ENCODE measurements at regions not wholly inside any gene's neighbourhood (a gene's known extent, or its start where the extent isn't known, plus 50 kb on each side); places are given as distances from the start of the nearest gene placed in this dataset.

- Mint-ChIP-seq H3K27me3 (no peaks in the 10 kb centered on the region), H3K4me3 (no peak overlapping the region), H3K36me3 (no peaks in the 10 kb centered on the region), H3K9me3 (no peaks in the 10 kb centered on the region), H3K4me1 (no peaks in the 10 kb centered on the region), H3K27ac (no peak overlapping the region)
- DNase-seq (no peak), ATAC-seq (replicated peaks) (no peak)
These were observed 133.0 kb upstream of the PLCB4 start for GRCh38 chr20:8935878-8936277.

DNA sequence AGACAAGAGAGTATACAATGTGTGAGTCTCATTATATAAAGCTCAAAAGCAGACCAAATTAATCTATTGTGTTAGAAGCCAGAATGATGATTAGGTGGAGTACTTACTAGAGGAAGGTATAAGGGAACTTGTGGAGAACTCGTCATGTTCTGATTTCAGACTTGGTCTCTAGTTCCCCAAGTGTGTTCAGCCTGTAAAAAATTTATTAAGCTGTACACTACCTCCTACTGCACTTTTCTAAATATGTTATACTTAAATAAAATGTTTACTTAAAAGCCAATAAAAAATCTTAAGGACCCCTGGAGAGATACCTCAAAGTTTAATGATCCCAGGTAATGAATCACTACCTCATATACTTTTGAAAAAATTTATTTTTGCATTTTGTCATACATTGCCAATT lies 130.4 kb upstream of the PLCB4 start:
- no peak for DNase-seq
- Mint-ChIP-seq H3K4me3 (no peak overlapping the region), H3K4me1 (no peaks in the 10 kb centered on the region), H3K27ac (no peak overlapping the region), H3K36me3 (no peaks in the 10 kb centered on the region), H3K9me3 (no peaks in the 10 kb centered on the region), H3K27me3 (no peaks in the 10 kb centered on the region)
- no peak for ATAC-seq (replicated peaks)

GRCh38 chr20:8940326-8940725 lies 128.6 kb upstream of the PLCB4 start:
- no peaks in the 10 kb centered on the region for H3K9me3 Mint-ChIP-seq
- H3K4me3 Mint-ChIP-seq, result no peak overlapping the region
- no peak overlapping the region for H3K27ac Mint-ChIP-seq
- H3K36me3 Mint-ChIP-seq, result no peaks in the 10 kb centered on the region
- ATAC-seq (replicated peaks) (no peak), DNase-seq (no peak)
- H3K4me1 Mint-ChIP-seq, result no peaks in the 10 kb centered on the region
- H3K27me3 Mint-ChIP-seq, result no peaks in the 10 kb centered on the region

GRCh38 chr20:8943631-8944030 lies 125.3 kb upstream of the PLCB4 start:
- H3K9me3 Mint-ChIP-seq, result no peaks in the 10 kb centered on the region
- H3K36me3 Mint-ChIP-seq, result no peaks in the 10 kb centered on the region
- H3K27me3 Mint-ChIP-seq, result no peaks in the 10 kb centered on the region
- no peaks in the 10 kb centered on the region for H3K4me1 Mint-ChIP-seq
- H3K27ac Mint-ChIP-seq, result no peak overlapping the region
- no peak for DNase-seq
- H3K4me3 Mint-ChIP-seq, result no peak overlapping the region
- ATAC-seq (replicated peaks), result no peak

- DNase-seq, result no peak
- H3K36me3 Mint-ChIP-seq, result no peaks in the 10 kb centered on the region
- no peaks in the 10 kb centered on the region for H3K4me1 Mint-ChIP-seq
- ATAC-seq (replicated peaks), result no peak
- H3K9me3 Mint-ChIP-seq, result no peaks in the 10 kb centered on the region
- H3K27me3 Mint-ChIP-seq, result no peaks in the 10 kb centered on the region
- H3K4me3 Mint-ChIP-seq, result no peak overlapping the region
- no peak overlapping the region for H3K27ac Mint-ChIP-seq
These were observed 122.6 kb upstream of the PLCB4 start for GRCh38 chr20:8946036-8946940.

DNA sequence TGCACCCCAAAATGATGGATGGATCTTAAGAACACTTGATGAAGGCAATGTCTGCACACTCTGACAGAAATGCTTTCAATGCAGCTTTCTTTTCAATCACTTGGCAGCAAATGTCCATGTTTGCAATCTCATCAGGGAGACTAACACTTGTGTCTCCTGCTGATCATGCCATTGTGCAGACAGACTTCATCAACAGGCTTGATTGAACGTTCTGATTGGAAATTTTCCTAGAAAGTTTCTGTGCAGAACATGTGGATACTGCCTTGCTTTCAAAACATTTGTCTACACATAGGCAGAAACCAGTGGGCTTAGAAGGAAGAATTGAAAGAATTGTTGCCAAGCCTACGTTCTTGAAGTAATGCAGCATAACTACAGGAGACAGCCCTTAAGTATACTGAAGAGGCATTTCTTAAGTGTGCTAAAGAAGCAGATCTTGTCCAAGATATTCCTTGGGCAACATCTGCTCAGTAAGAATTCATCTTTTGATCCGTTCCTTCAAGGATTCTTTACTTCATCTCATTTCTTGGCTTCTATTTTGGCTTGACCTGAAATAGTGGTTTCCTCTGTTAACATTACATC lies 120.4 kb upstream of the PLCB4 start:
- Mint-ChIP-seq H3K9me3 (no peaks in the 10 kb centered on the region), H3K4me1 (no peaks in the 10 kb centered on the region), H3K27me3 (peaks cover 0 to 5% of the 10 kb centered on the region in 2 donors), H3K36me3 (no peaks in the 10 kb centered on the region), H3K27ac (no peak overlapping the region), H3K4me3 (no peak overlapping the region)
- ATAC-seq (replicated peaks) (no peak), DNase-seq (no peak)

DNA sequence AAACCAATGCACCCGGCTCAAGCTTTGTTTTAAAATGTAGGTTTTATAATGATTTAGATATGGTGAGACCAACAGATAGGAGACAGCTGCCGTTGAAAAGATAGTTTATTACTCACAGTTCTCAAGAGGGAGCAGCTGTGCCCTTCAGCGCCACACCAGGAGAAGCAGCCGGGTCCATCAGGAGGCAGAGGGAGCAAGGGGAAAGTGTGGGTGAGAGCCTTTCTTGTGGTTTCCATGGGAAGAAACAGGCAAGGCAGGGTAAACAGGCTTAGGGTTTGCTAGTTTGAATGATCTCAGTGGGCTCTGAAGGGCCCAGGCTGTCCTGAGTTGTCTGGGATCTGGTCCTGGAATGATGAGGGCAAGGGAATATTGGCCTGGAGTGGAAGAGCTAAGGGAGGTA lies 117.7 kb upstream of the PLCB4 start:
- Mint-ChIP-seq H3K4me3 (no peak overlapping the region), H3K27me3 (peaks cover 0 to 5% of the 10 kb centered on the region in 2 donors), H3K27ac (no peak overlapping the region), H3K9me3 (no peaks in the 10 kb centered on the region), H3K36me3 (no peaks in the 10 kb centered on the region), H3K4me1 (no peaks in the 10 kb centered on the region)
- DNase-seq, result no peak
- no peak for ATAC-seq (replicated peaks)

DNA sequence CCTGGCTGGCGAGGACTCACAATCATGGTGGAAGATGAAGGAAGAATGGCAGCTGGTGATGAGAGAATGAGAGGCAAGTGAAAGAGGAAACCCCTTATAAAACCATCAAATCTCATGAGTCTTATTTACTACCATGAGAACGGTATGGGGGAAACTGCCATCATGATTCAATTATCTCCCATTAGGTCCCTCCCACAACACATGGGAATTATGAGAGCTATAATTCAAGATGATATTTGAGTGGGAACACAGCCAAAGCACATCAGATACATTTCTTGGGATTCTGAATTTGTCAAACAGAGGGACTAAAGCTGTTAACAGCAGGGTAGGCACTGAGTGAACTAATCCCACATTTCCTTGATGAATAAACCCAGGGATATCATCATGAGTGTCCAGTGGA lies 116.2 kb upstream of the PLCB4 start:
- Mint-ChIP-seq H3K4me1 (no peaks in the 10 kb centered on the region), H3K4me3 (no peak overlapping the region), H3K9me3 (no peaks in the 10 kb centered on the region), H3K27ac (no peak overlapping the region), H3K27me3 (peaks cover 0 to 5% of the 10 kb centered on the region in 2 donors), H3K36me3 (no peaks in the 10 kb centered on the region)
- DNase-seq, result no peak
- ATAC-seq (replicated peaks), result no peak

GRCh38 chr20:8953300-8953699 lies 115.6 kb upstream of the PLCB4 start:
- ATAC-seq (replicated peaks) (no peak), DNase-seq (no peak)
- no peaks in the 10 kb centered on the region for H3K9me3 Mint-ChIP-seq
- H3K36me3 Mint-ChIP-seq, result no peaks in the 10 kb centered on the region
- H3K4me1 Mint-ChIP-seq, result no peaks in the 10 kb centered on the region
- no peak overlapping the region for H3K4me3 Mint-ChIP-seq
- H3K27me3 Mint-ChIP-seq, result peaks cover 0 to 5% of the 10 kb centered on the region in 2 donors
- H3K27ac Mint-ChIP-seq, result no peak overlapping the region

GRCh38 chr20:8960241-8960640 lies 108.6 kb upstream of the PLCB4 start:
- Mint-ChIP-seq H3K9me3 (no peaks in the 10 kb centered on the region), H3K4me3 (no peak overlapping the region), H3K27ac (no peak overlapping the region), H3K27me3 (peaks cover 0 to 4% of the 10 kb centered on the region in 2 donors), H3K36me3 (no peaks in the 10 kb centered on the region), H3K4me1 (no peaks in the 10 kb centered on the region)
- no peak for DNase-seq
- no peak for ATAC-seq (replicated peaks)

GRCh38 chr20:8963330-8963729 lies 105.6 kb upstream of the PLCB4 start:
- H3K27me3 Mint-ChIP-seq, result peaks cover 0 to 4% of the 10 kb centered on the region in 2 donors
- no peaks in the 10 kb centered on the region for H3K36me3 Mint-ChIP-seq
- peaks cover 0 to 4% of the 10 kb centered on the region in 2 donors for H3K9me3 Mint-ChIP-seq
- H3K27ac Mint-ChIP-seq, result no peak overlapping the region
- no peak overlapping the region for H3K4me3 Mint-ChIP-seq
- no peak for ATAC-seq (replicated peaks)
- no peaks in the 10 kb centered on the region for H3K4me1 Mint-ChIP-seq
- no peak for DNase-seq

GRCh38 chr20:8964959-8965562 lies 103.8 kb upstream of the PLCB4 start:
- peaks cover 0 to 4% of the 10 kb centered on the region in 2 donors for H3K27me3 Mint-ChIP-seq
- no peaks in the 10 kb centered on the region for H3K4me1 Mint-ChIP-seq
- no peak for ATAC-seq (replicated peaks)
- no peak overlapping the region for H3K27ac Mint-ChIP-seq
- peaks cover 4% of the 10 kb centered on the region in 2 donors for H3K9me3 Mint-ChIP-seq
- H3K36me3 Mint-ChIP-seq, result no peaks in the 10 kb centered on the region
- no peak overlapping the region for H3K4me3 Mint-ChIP-seq
- no peak for DNase-seq

GRCh38 chr20:8967641-8968245 lies 101.1 kb upstream of the PLCB4 start:
- ATAC-seq (replicated peaks), result no peak

DNA sequence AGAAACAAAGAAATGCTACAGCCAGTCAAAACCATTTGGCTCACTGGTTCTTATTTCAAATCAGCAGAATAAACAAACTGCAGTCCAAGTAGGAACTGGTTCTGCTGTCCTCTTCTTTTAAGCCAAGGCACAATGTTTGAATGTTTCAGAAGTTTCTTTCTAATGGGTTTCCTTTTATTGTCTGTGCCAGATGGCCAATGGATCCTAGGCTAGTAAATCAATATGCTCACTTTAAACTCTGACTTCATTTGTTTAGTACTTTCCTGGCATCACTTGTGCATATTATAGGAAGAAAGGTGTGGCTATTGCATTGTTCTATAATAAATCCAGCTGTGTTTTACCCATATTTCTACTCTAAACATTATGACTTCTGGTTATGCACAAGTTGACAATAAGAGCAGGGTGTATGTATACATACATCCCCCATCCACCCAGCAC lies 99.7 kb upstream of the PLCB4 start:
- Mint-ChIP-seq H3K27me3 (peaks cover 0 to 4% of the 10 kb centered on the region in 2 donors), H3K27ac (no peak overlapping the region), H3K36me3 (no peaks in the 10 kb centered on the region), H3K4me1 (no peaks in the 10 kb centered on the region), H3K9me3 (peaks cover 4% of the 10 kb centered on the region in 2 donors), H3K4me3 (no peak overlapping the region)
- DNase-seq (no peak), ATAC-seq (replicated peaks) (no peak)

More at GRCh38 chr20:8967641-8968245, 101.1 kb upstream of the PLCB4 start:
- no peak overlapping the region for H3K27ac Mint-ChIP-seq
- no peaks in the 10 kb centered on the region for H3K36me3 Mint-ChIP-seq
- no peak for DNase-seq
- H3K27me3 Mint-ChIP-seq, result peaks cover 0 to 4% of the 10 kb centered on the region in 2 donors
- H3K4me1 Mint-ChIP-seq, result no peaks in the 10 kb centered on the region
- H3K9me3 Mint-ChIP-seq, result peaks cover 4% of the 10 kb centered on the region in 2 donors
- no peak overlapping the region for H3K4me3 Mint-ChIP-seq

Data from stimulated activated naive B cell treated with anti-CD40 and anti-IgM and Interleukin-4, amounts not matched to agents 10 μg/mL and 1 μg/mL and 100 μg/mL, for 72 hours (primary cell).